Thyroid gland (tissue), 4 donors: ENCODE measurements at regions not wholly inside any gene's neighbourhood (a gene's known extent, or its start where the extent isn't known, plus 50 kb on each side); places are given as distances from the start of the nearest gene placed in this dataset.
"Not testable (repeated sequence)": the region's sequence is repeated elsewhere in the genome, so short reads cannot be mapped to it uniquely, and the experiment has no call there.

ENCODE experiments used
- CTCF ChIP-seq, 6 experiments: fragments of 200-600 bp in 3 of 6; fragments of 450-650 bp in 3 of 6; sonication (generic) in 3 of 6; IDR thresholded peaks; one replicate each; pipeline ENCODE4 v1.5.1; 2016 to 2019; ENCODE audit warnings: antibody characterized with exemption in 6 of 6, mild to moderate bottlenecking in 2 of 6, inconsistent platforms in 1 of 6, moderate library complexity in 1 of 6
- POLR2A ChIP-seq, 2 donors: fragments of 450-650 bp; IDR thresholded peaks; one replicate each; pipeline ENCODE4 v1.6.1; 2017; ENCODE audit warnings: antibody characterized with exemption in 2 of 2, mild to moderate bottlenecking in 2 of 2, moderate library complexity in 1 of 2

DNA sequence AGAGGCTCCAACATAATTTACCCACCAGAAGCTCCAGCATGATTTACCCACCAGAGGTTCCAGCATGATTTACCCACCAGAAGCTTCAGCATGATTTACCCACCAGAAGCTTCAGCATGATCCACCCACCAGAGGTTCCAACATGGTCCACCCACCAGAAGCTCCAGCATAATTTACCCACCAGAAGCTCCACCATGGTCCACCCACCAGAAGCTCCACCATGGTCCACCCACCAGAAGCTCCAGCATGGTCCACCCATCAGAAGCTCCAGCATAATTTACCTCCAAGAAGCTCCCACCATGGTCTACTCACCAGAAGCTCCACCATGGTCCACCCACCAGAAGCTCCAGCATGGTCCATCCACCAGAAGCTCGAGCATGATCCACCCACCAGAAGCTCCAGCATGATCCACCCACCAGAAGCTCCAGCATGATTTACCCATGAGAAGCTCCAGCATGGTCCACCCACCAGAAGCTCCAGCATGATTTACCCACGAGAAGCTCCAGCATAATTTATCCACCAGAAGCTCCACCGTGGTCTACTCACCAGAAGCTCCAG lies 137.0 kb upstream of the TPTE start:
- TF ChIP-seq CTCF, POLR2A (IDR thresholded peaks at IDR 0.05): not testable (repeated sequence)
